ENCODE measurements at regions not wholly inside any gene's neighbourhood (a gene's known extent, or its start where the extent isn't known, plus 50 kb on each side); places are given as distances from the start of the nearest gene placed in this dataset.

DNA sequence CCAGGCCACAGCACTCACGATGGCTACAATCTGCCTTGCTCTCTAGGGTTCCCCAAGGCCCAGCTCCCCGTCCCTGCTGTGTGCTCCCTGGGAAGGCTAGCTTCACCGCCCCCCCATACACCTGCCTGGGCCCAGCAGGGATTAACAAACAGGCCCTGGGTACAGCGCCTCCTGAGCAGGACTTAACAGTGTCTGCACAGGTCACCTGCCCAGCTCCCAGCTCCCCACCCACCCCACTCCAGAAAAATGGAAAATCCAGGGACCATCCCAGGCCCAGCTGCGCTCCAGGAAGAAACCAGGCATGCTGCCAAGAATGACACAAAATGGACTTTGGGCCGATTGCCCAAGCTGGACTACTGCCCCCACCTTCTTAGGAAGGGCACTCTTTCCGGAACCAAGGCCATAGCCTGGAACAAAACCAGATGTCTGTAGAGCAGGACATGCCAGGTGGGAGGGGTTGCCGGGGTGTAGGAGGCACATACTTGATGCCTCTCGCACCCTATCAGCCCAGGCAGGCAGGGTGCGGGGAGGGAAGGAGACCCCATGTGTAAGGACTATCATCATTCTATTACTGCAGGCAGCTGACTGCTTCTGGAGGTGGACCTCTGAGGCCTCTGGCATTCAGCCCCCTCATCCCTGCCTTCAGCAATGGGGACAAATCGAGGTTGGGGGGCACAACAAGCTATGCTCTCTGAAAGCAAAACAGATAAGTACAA lies 104.9 kb downstream of the SNX5 start (continued):
- TF ChIP-seq, protein P1, sequence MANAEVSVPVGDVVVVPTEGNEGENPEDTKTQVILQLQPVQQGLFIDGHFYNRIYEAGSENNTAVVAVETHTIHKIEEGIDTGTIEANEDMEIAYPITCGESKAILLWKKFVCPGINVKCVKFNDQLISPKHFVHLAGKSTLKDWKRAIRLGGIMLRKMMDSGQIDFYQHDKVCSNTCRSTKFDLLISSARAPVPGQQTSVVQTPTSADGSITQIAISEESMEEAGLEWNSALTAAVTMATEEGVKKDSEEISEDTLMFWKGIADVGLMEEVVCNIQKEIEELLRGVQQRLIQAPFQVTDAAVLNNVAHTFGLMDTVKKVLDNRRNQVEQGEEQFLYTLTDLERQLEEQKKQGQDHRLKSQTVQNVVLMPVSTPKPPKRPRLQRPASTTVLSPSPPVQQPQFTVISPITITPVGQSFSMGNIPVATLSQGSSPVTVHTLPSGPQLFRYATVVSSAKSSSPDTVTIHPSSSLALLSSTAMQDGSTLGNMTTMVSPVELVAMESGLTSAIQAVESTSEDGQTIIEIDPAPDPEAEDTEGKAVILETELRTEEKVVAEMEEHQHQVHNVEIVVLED (CRISPR knock-in tag; IDR thresholded peaks at IDR 0.05; ENCODE audit: borderline replicate concordance), result peak; percentile 81; the same call in 1 of the 2 replicates
- TF ChIP-seq SRY (CRISPR knock-in tag; IDR thresholded peaks at IDR 0.05) (peak; percentile 70), EP300 (IDR thresholded peaks at IDR 0.05; ENCODE audit: low read depth in 2 of 2, low read length in 2 of 2) (peak; percentile 99 to 100), EP300 (CRISPR knock-in tag; IDR thresholded peaks at IDR 0.05; ENCODE audit: borderline replicate concordance) (peak; percentile 100), CBFB (CRISPR knock-in tag; IDR thresholded peaks at IDR 0.05) (peak; percentile 96), ZNF253 (CRISPR knock-in tag; IDR thresholded peaks at IDR 0.05; ENCODE audit: borderline replicate concordance) (0 out of 2 replicates have a peak, but pooled peaks have one; percentile 47), ZFP36 (IDR thresholded peaks at IDR 0.05; ENCODE audit: borderline replicate concordance, low read depth, low read length, partially characterized antibody) (no peak), ASH2L (IDR thresholded peaks at IDR 0.05; ENCODE audit: insufficient read length, low read depth, low read length) (peak; percentile 76), RXRB (CRISPR knock-in tag; IDR thresholded peaks at IDR 0.05; ENCODE audit: borderline replicate concordance) (peak; percentile 100), HOXA5 (CRISPR knock-in tag; IDR thresholded peaks at IDR 0.05) (peak; percentile 91), ZNF790 (CRISPR knock-in tag; IDR thresholded peaks at IDR 0.05; ENCODE audit: borderline replicate concordance) (peak; percentile 88), ZNF746 (CRISPR knock-in tag; IDR thresholded peaks at IDR 0.05) (peak; percentile 99)
- TF ChIP-seq, protein P2, sequence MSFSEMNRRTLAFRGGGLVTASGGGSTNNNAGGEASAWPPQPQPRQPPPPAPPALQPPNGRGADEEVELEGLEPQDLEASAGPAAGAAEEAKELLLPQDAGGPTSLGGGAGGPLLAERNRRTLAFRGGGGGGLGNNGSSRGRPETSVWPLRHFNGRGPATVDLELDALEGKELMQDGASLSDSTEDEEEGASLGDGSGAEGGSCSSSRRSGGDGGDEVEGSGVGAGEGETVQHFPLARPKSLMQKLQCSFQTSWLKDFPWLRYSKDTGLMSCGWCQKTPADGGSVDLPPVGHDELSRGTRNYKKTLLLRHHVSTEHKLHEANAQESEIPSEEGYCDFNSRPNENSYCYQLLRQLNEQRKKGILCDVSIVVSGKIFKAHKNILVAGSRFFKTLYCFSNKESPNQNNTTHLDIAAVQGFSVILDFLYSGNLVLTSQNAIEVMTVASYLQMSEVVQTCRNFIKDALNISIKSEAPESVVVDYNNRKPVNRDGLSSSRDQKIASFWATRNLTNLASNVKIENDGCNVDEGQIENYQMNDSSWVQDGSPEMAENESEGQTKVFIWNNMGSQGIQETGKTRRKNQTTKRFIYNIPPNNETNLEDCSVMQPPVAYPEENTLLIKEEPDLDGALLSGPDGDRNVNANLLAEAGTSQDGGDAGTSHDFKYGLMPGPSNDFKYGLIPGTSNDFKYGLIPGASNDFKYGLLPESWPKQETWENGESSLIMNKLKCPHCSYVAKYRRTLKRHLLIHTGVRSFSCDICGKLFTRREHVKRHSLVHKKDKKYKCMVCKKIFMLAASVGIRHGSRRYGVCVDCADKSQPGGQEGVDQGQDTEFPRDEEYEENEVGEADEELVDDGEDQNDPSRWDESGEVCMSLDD (CRISPR knock-in tag; IDR thresholded peaks at IDR 0.05; ENCODE audit: borderline replicate concordance), result peak; percentile 89; the same call in 1 of the 2 replicates
- TF ChIP-seq, protein P3, sequence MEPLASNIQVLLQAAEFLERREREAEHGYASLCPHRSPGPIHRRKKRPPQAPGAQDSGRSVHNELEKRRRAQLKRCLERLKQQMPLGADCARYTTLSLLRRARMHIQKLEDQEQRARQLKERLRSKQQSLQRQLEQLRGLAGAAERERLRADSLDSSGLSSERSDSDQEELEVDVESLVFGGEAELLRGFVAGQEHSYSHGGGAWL (CRISPR knock-in tag; IDR thresholded peaks at IDR 0.05), result peak; percentile 27; the same call in 1 of the 2 replicates
- TF ChIP-seq, protein P4, sequence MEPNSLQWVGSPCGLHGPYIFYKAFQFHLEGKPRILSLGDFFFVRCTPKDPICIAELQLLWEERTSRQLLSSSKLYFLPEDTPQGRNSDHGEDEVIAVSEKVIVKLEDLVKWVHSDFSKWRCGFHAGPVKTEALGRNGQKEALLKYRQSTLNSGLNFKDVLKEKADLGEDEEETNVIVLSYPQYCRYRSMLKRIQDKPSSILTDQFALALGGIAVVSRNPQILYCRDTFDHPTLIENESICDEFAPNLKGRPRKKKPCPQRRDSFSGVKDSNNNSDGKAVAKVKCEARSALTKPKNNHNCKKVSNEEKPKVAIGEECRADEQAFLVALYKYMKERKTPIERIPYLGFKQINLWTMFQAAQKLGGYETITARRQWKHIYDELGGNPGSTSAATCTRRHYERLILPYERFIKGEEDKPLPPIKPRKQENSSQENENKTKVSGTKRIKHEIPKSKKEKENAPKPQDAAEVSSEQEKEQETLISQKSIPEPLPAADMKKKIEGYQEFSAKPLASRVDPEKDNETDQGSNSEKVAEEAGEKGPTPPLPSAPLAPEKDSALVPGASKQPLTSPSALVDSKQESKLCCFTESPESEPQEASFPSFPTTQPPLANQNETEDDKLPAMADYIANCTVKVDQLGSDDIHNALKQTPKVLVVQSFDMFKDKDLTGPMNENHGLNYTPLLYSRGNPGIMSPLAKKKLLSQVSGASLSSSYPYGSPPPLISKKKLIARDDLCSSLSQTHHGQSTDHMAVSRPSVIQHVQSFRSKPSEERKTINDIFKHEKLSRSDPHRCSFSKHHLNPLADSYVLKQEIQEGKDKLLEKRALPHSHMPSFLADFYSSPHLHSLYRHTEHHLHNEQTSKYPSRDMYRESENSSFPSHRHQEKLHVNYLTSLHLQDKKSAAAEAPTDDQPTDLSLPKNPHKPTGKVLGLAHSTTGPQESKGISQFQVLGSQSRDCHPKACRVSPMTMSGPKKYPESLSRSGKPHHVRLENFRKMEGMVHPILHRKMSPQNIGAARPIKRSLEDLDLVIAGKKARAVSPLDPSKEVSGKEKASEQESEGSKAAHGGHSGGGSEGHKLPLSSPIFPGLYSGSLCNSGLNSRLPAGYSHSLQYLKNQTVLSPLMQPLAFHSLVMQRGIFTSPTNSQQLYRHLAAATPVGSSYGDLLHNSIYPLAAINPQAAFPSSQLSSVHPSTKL (CRISPR knock-in tag; IDR thresholded peaks at IDR 0.05), result peak; percentile 100
- TF ChIP-seq, protein P5, sequence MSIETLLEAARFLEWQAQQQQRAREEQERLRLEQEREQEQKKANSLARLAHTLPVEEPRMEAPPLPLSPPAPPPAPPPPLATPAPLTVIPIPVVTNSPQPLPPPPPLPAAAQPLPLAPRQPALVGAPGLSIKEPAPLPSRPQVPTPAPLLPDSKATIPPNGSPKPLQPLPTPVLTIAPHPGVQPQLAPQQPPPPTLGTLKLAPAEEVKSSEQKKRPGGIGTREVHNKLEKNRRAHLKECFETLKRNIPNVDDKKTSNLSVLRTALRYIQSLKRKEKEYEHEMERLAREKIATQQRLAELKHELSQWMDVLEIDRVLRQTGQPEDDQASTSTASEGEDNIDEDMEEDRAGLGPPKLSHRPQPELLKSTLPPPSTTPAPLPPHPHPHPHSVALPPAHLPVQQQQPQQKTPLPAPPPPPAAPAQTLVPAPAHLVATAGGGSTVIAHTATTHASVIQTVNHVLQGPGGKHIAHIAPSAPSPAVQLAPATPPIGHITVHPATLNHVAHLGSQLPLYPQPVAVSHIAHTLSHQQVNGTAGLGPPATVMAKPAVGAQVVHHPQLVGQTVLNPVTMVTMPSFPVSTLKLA (IDR thresholded peaks at IDR 0.05), result no peak

Measured in HepG2 (cell line).